Tibial artery (tissue), 4 donors: ENCODE measurements at regions not wholly inside any gene's neighbourhood (a gene's known extent, or its start where the extent isn't known, plus 50 kb on each side); places are given as distances from the start of the nearest gene placed in this dataset.

Source experiments
- DNase-seq, 2 donors: peaks; one replicate each; pipeline ENCODE4 v3.0.0-alpha.2; 2019
- H3K27ac ChIP-seq, 2 donors: fragments of 200-600 bp; sonication (generic) in 1 of 2; 1 replicate in 1 of 2; 2 replicates in 1 of 2; pipeline ENCODE4 v1.5.1; 2018 to 2019; ENCODE audit warnings: mild to moderate bottlenecking in 1 of 2
- H3K27me3 ChIP-seq, 2 donors: fragments of 200-600 bp; sonication (generic) in 1 of 2; one replicate each; pipeline versions ENCODE4 v1.5.1 to v1.6.0; 2016 to 2019
- H3K36me3 ChIP-seq, 3 donors: fragments of 200-600 bp; sonication (generic) in 2 of 3; one replicate each; pipeline ENCODE4 v1.5.1; 2016 to 2019; ENCODE audit warnings: mild to moderate bottlenecking in 2 of 3
- H3K4me1 ChIP-seq, 4 donors: fragments of 200-600 bp; sonication (generic) in 2 of 4; 1 replicate in 3 of 4; 2 replicates in 1 of 4; pipeline ENCODE4 v1.5.1; 2016 to 2019
- H3K4me3 ChIP-seq, 2 donors: fragments of 200-600 bp; sonication (generic) in 1 of 2; 1 replicate in 1 of 2; 2 replicates in 1 of 2; pipeline ENCODE4 v1.5.1; 2018 to 2019; ENCODE audit warnings: mild to moderate bottlenecking in 2 of 2
- H3K9me3 ChIP-seq, 3 donors: fragments of 200-600 bp; sonication (generic) in 1 of 3; one replicate each; pipeline ENCODE4 v1.5.1; 2016 to 2019
- CTCF ChIP-seq, 2 experiments: fragments of 200-600 bp in 1 of 2; fragments of 450-650 bp in 1 of 2; IDR thresholded peaks; one replicate each; pipeline ENCODE4 v1.5.1; 2017 to 2019; ENCODE audit warnings: antibody characterized with exemption in 2 of 2, mild to moderate bottlenecking in 1 of 2, moderate library complexity in 1 of 2
- intact Hi-C: fragments of 100-400 bp; cut with DNase I; formaldehyde crosslinking; loops from one replicate; pipeline ENCODE4 v1.15.0; 2023; ENCODE audit warnings: low total_unique reads

- H3K4me3 ChIP-seq, result no peak overlapping the region
- intact Hi-C loops, result no loop called here
- H3K36me3 ChIP-seq, result no peaks in the 10 kb centered on the region
- no peak for DNase-seq
- no peaks in the 10 kb centered on the region for H3K4me1 ChIP-seq
- TF ChIP-seq CTCF (IDR thresholded peaks at IDR 0.05), result no peak
- peaks cover 0 to 9% (median 5%) of the 10 kb centered on the region in 3 donors for H3K9me3 ChIP-seq
- no peak overlapping the region for H3K27ac ChIP-seq
- H3K27me3 ChIP-seq, result no peaks in the 10 kb centered on the region
Measured at GRCh38 chrX:39452401-39452800, 645.4 kb downstream of the BCOR start.

GRCh38 chrX:39453889-39454621 is 643.7 kb downstream of the BCOR start:
- H3K4me1 ChIP-seq, result no peaks in the 10 kb centered on the region
- H3K36me3 ChIP-seq, result no peaks in the 10 kb centered on the region
- H3K4me3 ChIP-seq, result no peak overlapping the region
- H3K9me3 ChIP-seq, result peaks cover 0 to 9% (median 5%) of the 10 kb centered on the region in 3 donors
- no peak for TF ChIP-seq CTCF (IDR thresholded peaks at IDR 0.05)
- no peaks in the 10 kb centered on the region for H3K27me3 ChIP-seq
- intact Hi-C loops, result no loop called here
- no peak overlapping the region for H3K27ac ChIP-seq
- no peak for DNase-seq

DNA sequence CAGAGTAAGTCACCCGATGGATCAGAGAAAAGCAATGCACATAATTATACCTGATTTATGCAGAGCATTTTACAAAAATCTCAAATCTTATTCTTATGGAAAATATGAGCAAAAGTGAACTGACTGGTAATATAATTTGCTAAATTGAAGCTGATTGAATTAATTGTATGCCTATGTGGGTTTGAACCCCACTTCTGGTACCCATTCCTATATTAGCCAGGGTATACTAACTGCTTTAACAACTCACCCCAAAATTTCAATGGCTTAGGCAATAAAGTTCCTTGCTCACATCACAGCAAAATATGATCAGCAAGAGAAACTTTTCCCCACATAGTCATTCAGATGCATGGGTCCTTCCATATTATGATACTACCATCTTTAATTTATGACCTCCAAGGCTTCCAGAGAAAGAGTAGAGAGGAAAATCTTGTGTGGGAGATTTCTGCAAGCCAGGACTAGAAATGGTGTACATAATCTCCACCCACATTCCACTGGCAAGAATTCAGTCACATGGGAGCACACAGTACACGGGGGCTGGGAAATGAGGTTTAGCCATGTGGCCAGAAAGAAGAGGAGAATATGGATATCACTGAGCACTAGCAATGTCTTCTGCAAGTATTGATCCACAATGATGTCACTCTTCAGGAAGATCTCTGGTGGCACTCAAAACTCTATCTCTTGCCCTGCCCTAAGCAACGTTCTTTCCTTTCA is 640.7 kb downstream of the BCOR start:
- no peak for DNase-seq
- H3K4me3 ChIP-seq, result no peak overlapping the region
- H3K4me1 ChIP-seq, result no peaks in the 10 kb centered on the region
- no peaks in the 10 kb centered on the region for H3K36me3 ChIP-seq
- H3K27me3 ChIP-seq, result no peaks in the 10 kb centered on the region
- intact Hi-C loops, result no loop called here
- TF ChIP-seq CTCF (IDR thresholded peaks at IDR 0.05), result no peak
- peaks cover 0 to 9% (median 0%) of the 10 kb centered on the region in 3 donors for H3K9me3 ChIP-seq
- no peak overlapping the region for H3K27ac ChIP-seq

DNA sequence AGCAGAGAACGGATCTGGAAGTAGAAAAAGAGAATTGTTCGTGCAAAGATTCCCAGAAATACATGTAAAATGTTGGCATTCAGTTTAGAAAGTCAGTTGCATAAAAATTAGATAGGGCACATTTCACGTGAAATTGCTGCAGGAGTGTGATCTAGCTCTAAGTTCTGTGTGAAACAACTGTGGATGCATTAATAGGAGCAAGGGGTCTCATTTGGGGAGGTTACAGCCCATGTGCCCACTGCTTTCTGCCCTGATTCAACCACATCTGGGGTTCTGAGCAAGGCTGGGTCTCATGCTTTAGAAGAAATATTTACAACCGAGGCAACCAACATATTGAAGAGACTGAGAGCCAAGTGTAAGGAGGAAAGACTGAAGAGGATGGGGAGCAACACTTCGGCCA is 639.0 kb downstream of the BCOR start:
- Histone ChIP-seq H3K27me3 (no peaks in the 10 kb centered on the region), H3K4me3 (no peak overlapping the region), H3K27ac (no peak overlapping the region), H3K36me3 (no peaks in the 10 kb centered on the region), H3K4me1 (no peaks in the 10 kb centered on the region), H3K9me3 (peaks cover 0 to 9% (median 0%) of the 10 kb centered on the region in 3 donors)
- no peak for TF ChIP-seq CTCF (IDR thresholded peaks at IDR 0.05)
- DNase-seq, result no peak
- intact Hi-C loops, result no loop called here

GRCh38 chrX:39459204-39459603 is 638.6 kb downstream of the BCOR start:
- TF ChIP-seq CTCF (IDR thresholded peaks at IDR 0.05), result no peak
- intact Hi-C loops, result no loop called here
- Histone ChIP-seq H3K27ac (no peak overlapping the region), H3K4me3 (no peak overlapping the region), H3K4me1 (no peaks in the 10 kb centered on the region), H3K9me3 (peaks cover 0 to 9% (median 0%) of the 10 kb centered on the region in 3 donors), H3K36me3 (no peaks in the 10 kb centered on the region), H3K27me3 (no peaks in the 10 kb centered on the region)
- DNase-seq, result no peak
